HG02759 (cell line): ENCODE measurements at regions not wholly inside any gene's neighbourhood (a gene's known extent, or its start where the extent isn't known, plus 50 kb on each side); places are given as distances from the start of the nearest gene placed in this dataset.

Experiments
- ATAC-seq: cut with Tn5 transposase; IDR thresholded peaks from one replicate; pipeline ENCODE4 v1.9.1; 2021; ENCODE audit warnings: mild to moderate bottlenecking, moderate library complexity; ENCODE audit not compliant: unreplicated experiment

- no peak for ATAC-seq
Observed at GRCh38 chr13:105307776-105308175, 1227.7 kb downstream of the EFNB2 start.

- no peak for ATAC-seq
Observed at GRCh38 chr13:105297839-105298238, 1237.6 kb downstream of the EFNB2 start.

DNA sequence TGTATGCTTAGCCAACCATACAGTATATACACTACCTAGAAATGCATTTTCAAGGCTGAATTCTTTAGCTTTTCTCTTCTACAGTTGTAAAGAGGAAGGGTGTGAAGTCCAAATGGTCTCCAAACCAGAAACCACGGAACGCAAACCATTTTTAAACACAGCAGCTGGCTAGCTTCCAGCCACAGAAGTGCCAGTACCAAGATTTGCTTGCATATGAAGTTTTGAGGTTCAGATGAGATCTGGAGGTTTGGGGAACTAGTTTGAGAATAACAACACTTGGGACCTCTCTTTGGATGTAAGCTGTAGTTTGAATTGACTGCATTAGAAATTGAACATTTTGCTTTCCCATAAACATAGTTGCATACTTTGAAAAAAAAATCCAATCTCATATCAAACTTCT, 1243.5 kb downstream of the EFNB2 start:
- ATAC-seq: no peak

DNA sequence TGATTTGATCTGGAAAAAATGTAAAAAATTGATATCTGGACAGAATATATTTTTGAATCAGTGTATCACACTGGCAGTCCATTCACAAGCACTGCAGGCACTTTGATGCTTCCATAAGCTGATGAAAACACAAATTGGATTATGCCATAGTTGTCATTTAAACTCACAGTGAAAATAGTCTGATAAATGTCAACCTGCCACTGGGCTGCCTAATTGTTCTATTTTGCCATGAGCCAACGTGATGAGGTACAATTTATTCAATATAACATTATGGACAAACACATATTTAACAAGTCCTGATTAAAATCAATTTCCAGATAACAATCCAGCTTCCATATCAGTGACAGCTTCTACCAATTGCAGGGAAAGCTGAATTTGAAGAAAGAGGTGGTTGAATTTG, 1244.9 kb downstream of the EFNB2 start:
- ATAC-seq: no peak

DNA sequence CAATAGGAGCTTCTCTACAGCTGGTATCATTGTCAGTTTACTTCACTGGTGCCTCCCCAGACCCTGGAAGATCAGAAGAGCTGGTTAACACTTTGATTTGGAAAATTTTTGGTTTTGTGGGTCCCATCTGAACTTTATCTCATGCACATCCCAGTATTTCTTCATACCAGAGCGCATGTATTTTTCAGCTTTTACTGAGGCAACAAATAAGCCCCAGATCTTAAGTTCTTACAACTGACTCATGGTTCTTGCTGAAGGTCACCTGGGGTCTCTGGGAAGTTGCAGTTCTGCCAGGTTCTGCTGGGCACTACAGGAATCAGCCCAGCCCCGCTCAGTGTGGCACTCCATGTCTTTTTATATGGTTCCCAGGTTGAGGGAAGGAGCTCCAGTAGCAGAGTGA, 1249.9 kb downstream of the EFNB2 start:
- ATAC-seq: no peak

GRCh38 chr13:105282406-105283285, 1252.8 kb downstream of the EFNB2 start:
- ATAC-seq: no peak

- ATAC-seq: no peak
Observed at GRCh38 chr13:105278943-105279381, 1256.5 kb downstream of the EFNB2 start.

GRCh38 chr13:105276571-105276970, 1258.9 kb downstream of the EFNB2 start:
- ATAC-seq: no peak

DNA sequence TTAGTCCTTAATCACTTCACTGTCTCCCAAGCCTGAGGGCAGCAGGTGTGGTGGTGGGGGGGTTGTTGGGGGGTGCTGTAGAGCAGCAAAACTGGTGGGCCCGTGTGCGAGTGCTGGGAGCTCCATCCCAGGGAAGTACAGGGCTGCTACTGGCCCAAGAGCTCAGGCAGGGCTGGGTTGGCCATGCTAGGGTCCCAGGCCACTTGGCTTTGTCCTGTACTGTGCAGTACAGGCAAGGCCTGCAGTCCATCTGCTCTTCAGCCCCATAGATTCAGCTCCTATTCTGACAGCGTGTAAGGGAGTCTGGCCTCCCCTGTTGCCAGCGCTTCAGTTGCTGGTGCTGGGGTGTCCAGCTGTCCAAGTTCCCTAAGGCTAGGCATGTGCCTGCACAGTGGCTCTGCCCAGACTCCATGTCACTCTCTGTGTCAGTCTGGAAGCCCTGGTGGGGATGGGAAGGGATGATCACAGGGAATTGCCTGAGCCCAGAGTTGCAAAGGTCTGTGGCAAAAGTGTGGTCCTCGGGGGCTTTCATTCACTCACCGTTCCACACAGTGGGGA, 1261.7 kb downstream of the EFNB2 start:
- ATAC-seq: no peak

DNA sequence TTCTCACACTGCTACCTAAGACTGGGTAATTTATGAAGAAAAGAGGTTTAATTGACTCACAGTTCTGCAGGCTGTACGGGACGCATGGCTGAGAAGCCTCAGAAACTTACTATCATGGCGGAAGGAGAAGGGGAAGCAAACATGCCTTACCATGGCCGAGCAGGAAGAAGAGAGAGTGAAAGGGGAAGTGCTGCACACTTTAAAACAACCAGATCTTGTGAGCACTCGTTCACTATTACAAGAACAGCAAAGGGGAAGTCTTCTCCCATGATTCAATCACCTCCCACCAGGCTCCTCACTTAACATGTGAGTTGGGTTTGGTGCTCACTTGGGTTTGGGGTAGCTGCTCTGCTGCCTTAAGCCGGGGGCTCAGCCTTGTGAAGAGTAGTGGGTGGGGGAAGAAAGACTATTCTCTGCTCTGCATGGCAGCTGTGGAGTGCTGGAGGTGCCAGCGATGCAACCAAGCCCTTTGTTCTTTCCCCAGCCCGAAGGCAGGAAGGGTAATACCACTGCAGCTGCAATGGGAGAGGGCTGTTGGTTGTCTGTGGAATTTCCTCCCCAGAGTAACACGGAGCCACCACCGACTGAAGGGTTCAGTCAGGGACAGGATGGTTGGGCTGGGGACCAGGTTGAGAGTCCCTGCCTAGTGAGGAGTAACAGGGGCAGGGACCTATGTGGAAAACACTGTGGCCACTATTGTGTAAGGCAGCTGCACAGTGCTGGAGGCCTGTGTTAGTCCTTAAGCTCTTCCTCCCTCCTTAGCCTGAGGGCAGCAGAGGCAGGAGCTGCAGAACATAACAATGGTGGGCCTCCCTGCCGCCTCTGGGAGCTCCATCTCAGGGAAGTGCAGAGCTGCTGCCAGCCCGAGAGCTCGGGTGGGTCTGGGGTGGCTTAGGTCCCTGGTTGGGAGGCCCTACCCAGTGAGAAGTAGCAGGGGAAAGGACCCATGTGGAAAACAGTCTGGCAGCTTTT, 1262.5 kb downstream of the EFNB2 start:
- no peak for ATAC-seq

DNA sequence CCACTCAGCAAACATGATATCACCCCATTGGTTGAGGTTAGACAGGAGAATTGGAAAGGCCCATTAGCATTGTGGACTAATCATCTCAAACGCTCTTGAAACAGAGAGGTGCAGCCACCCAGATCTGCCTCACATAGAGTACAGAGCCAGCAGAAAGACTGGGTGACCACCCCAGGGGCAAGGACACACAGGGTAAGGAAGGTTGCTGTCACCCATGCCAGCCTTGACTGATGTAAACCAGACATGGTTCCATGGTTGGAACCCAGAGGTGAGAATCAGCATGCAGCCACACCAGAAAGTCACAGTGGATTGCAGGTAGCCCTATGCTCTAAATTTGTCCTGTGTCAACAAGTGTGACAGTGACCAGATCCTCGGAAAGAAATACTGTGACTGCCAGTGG, 1268.8 kb downstream of the EFNB2 start:
- no peak for ATAC-seq

DNA sequence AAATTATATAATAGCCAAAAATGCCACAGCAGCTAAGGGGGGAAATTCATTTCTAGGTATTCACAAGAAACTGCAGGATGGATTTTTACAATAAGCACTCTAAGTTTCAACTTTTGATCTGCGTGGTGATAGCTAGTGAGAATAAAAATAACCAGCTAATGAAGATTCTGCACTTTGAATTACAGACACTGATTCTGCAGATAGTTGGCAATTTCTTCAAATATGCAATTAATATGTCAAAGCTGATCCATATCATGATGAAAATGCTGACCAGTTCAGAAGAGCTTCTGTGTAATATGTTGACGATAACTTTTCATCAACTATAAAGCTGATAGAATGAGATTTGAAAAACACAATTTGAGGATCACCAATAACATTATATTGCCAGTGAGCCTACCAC, 1272.9 kb downstream of the EFNB2 start:
- no peak for ATAC-seq

GRCh38 chr13:105259426-105259825, 1276.0 kb downstream of the EFNB2 start:
- ATAC-seq: no peak

GRCh38 chr13:105255472-105255871, 1280.0 kb downstream of the EFNB2 start:
- no peak for ATAC-seq

DNA sequence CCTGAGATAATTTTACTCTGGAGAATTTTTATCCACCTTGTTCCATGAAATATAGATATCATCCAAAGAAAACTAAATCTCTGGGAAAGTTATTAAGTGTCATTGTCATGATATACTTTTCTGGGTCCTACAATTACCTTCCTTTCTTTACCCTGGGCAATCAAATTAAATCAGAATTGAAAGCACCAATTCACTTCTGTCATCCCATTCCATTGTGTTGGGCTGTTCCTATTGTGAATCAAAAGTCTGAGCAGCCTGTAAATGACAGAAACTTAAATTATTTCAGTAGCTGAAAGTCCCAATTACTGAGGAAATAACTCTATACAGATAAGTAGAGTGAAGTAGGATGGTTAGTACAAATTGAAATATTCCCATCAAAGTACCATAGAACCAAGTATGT, 1284.2 kb downstream of the EFNB2 start:
- ATAC-seq: no peak

DNA sequence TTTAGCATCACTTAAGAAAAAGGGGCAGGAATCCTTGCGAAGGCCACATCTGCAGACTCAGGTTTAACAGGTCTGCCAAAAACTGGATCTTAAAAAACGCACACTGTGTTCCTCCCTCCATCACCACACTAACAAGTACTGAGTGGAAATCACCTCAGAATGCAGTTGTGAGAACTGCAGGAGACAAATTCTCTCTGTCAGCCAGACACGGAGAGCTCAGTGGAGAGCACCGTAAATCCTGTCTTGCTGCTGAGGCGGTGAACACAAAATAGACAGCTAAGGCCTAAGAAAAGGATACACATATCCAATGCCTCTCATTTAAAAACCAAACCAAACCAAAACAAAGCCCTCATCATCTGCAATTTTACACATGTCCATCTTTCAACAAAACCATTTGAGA, 1287.6 kb downstream of the EFNB2 start:
- ATAC-seq: no peak

DNA sequence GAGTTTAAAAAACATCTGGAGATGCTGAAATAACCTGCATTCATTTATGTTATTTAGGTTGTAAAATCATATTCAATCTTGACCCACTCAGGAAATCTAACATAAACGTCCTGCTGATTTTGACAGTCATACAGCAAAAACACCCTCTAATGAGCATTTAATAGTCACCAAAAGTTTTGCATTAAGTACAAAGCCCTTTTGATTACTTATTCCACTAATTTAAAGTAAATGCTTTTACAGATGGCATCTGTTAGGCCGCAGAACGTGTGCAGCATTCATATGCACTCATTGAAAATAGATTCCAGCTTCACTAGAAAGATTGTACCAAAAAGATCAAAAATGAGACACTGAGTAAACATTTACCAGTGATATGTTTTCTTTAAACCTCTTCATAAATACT, 1295.1 kb downstream of the EFNB2 start:
- ATAC-seq: no peak

DNA sequence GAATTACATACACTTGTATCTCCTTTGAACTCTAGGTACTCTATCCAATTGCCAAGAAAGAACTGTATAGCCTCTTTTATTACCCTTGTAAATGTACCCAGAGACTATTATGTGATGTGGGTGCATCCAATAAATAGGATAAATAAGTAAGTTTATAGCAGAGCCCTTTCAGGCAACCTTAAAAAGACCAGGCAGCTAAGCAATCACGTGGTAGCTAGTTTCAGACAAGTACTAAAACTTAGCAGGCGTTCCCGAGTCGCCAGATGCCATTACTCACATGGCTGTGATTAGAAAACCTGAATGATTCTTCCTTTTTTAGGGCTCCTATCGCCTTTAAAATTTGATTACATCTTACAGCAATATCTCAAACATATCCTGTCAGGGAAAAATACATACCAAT, 1303.0 kb downstream of the EFNB2 start:
- ATAC-seq: no peak

GRCh38 chr13:105232006-105232405, 1303.5 kb downstream of the EFNB2 start:
- ATAC-seq: no peak

GRCh38 chr13:105231579-105231978, 1303.9 kb downstream of the EFNB2 start:
- ATAC-seq: no peak

DNA sequence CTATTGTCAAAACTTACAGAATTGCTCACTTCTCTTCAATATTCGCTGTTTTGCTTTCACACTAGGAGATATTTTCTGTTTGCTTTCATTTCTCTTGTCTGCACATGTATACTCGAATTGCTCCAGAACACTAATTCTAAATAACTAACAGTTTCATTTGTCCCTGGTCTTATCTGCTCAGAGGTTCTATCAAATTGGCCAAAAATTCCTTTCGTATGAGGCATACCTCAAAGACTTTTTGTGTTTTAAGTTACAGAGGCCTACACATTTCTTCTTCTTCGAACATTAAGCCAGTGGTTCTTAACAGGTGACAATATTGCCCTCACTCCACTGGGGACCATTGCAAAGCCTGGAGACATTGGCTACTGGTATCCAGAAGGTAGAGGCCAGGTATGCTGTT, 1314.6 kb downstream of the EFNB2 start:
- no peak for ATAC-seq
